HepG2 (cell line): ENCODE measurements at regions not wholly inside any gene's neighbourhood (a gene's known extent, or its start where the extent isn't known, plus 50 kb on each side); places are given as distances from the start of the nearest gene placed in this dataset.

ENCODE experiments used
- ATAC-seq: fragments of 200-7000 bp; cut with Tn5 transposase; 3 replicates; pipeline ENCODE4 v1.9.1; 2020; ENCODE audit warnings: mild to moderate bottlenecking, moderate library complexity
- BruUV-seq: library from RNA; stranded (reverse); fragments of 400-500 nt; replicated peaks from 2 replicates; lab custom pipeline; 2021; lab: Mats Ljungman, UMichigan
- CTCF ChIA-PET: fragments of 300-600 bp; formaldehyde crosslinking; extraction: SDS; loops from one replicate; lab custom pipeline; 2021; ENCODE audit warnings: low total read pairs, inconsistent platforms, low intra/inter-chr PET ratio; lab: Yijun Ruan, JAX
- POLR2A ChIA-PET: fragments of 350-600 bp; sonication (Branson Sonifier 250); formaldehyde crosslinking; loops from one replicate; lab custom pipeline; 2020; ENCODE audit warnings: antibody characterized with exemption, inconsistent platforms; lab: Yijun Ruan, JAX
- DNase-seq: peaks from one replicate; pipeline ENCODE4 v3.0.0-alpha.2; 2015; ENCODE audit warnings: low spot score
- FAIRE-seq: peaks from 3 replicates; lab custom pipeline; 2011; peaks lifted over from hg19 to GRCh38; lab: Jason Lieb, UNC
- H2AFZ ChIP-seq: one replicate; pipeline ENCODE4 v1.6.1; 2011; ENCODE audit warnings: low read length, inconsistent platforms
- H3K27ac ChIP-seq: fragments of 300-600 bp; 3 replicates; pipeline ENCODE4 v1.8.0; 2011; ENCODE audit warnings: mixed run types, mild to moderate bottlenecking, mixed read lengths, low read length, inconsistent platforms; ENCODE audit not compliant: insufficient read depth; ENCODE audit errors: extremely low read length
- H3K27me3 ChIP-seq, 2 experiments: fragments of 200-600 bp in 1 of 2; 2 replicates in 1 of 2; 3 replicates in 1 of 2; pipeline versions ENCODE4 v1.6.0 to v1.8.0; 2011; ENCODE audit warnings: low read length in 2 of 2, mild to moderate bottlenecking in 2 of 2, moderate library complexity in 2 of 2, inconsistent platforms in 1 of 2; ENCODE audit not compliant: insufficient read depth in 2 of 2, control insufficient read depth in 1 of 2
- H3K36me3 ChIP-seq, 2 experiments: fragments of 200-600 bp in 1 of 2; replicated peaks in 1 of 2; 2 replicates in 1 of 2; 3 replicates in 1 of 2; pipeline versions ENCODE4 v1.5.1 to v1.8.0; 2011; ENCODE audit warnings: low read length in 2 of 2, inconsistent platforms in 1 of 2; ENCODE audit not compliant: insufficient read depth in 2 of 2, control insufficient read depth in 1 of 2
- H3K4me1 ChIP-seq: 2 replicates; pipeline ENCODE4 v1.5.1; 2012; ENCODE audit warnings: low read length, inconsistent platforms; ENCODE audit not compliant: insufficient read depth
- H3K4me2 ChIP-seq: 2 replicates; pipeline ENCODE4 v1.6.0; 2011; ENCODE audit warnings: low read depth, low read length, inconsistent platforms
- H3K4me3 ChIP-seq, 3 experiments: fragments of 200-600 bp in 1 of 3; sonication (generic), shearing (Covaris generic) in 1 of 3; replicated peaks in 1 of 3; 2 replicates each; pipeline ENCODE4 v1.5.1; 2011 to 2016; ENCODE audit warnings: low read length in 3 of 3, inconsistent platforms in 2 of 3, low read depth in 2 of 3, mild to moderate bottlenecking in 2 of 3, control low read depth in 1 of 3, mixed read lengths in 1 of 3; ENCODE audit not compliant: insufficient read depth in 1 of 3
- H3K79me2 ChIP-seq: one replicate; pipeline ENCODE4 v1.6.1; 2011; ENCODE audit warnings: low read length, inconsistent platforms; ENCODE audit not compliant: insufficient read depth
- H3K9ac ChIP-seq: 2 replicates; pipeline ENCODE4 v1.6.0; 2011; ENCODE audit warnings: mild to moderate bottlenecking, low read depth, low read length, inconsistent platforms; ENCODE audit not compliant: insufficient read depth
- H3K9me3 ChIP-seq: 2 replicates; pipeline ENCODE4 v1.5.1; 2012; ENCODE audit warnings: mild to moderate bottlenecking, low read length
- H4K20me1 ChIP-seq: 2 replicates; pipeline ENCODE4 v1.6.0; 2011; ENCODE audit warnings: inconsistent platforms, mild to moderate bottlenecking, low read length, moderate library complexity; ENCODE audit not compliant: insufficient read depth
- DNMT1 ChIP-seq: sonication (generic); formaldehyde crosslinking; IDR thresholded peaks from 2 replicates; pipeline ENCODE4 v1.5.1; 2020; ENCODE audit warnings: mild to moderate bottlenecking, missing genetic modification reagents
- GPN1 ChIP-seq: sonication (generic); formaldehyde crosslinking; IDR thresholded peaks from 2 replicates; pipeline ENCODE4 v1.5.1; 2020; ENCODE audit warnings: missing genetic modification reagents, borderline replicate concordance
- GTF2F1 ChIP-seq: fragments of 150-350 bp; IDR thresholded peaks from 2 replicates; pipeline ENCODE4 v1.6.1; 2014; ENCODE audit warnings: low read length
- HMG20B ChIP-seq: conservative IDR thresholded peaks from 2 replicates; pipeline ENCODE4 v1.6.1; 2016; ENCODE audit warnings: missing genetic modification reagents, missing compliant biosample characterization
- MXD3 ChIP-seq: IDR thresholded peaks from 2 replicates; pipeline ENCODE4 v1.6.1; 2016; ENCODE audit warnings: mild to moderate bottlenecking, missing biosample characterization, missing genetic modification reagents
- MXI1 ChIP-seq: IDR thresholded peaks from 3 replicates; pipeline ENCODE4 v1.6.1; 2012; ENCODE audit warnings: low read depth, low read length, inconsistent platforms, borderline replicate concordance
- THAP9 ChIP-seq: sonication (generic); formaldehyde crosslinking; IDR thresholded peaks from 2 replicates; pipeline ENCODE4; 2020; ENCODE audit warnings: missing genetic modification reagents, mild to moderate bottlenecking, borderline replicate concordance
- ZFP62 ChIP-seq: sonication (generic); formaldehyde crosslinking; IDR thresholded peaks from 2 replicates; pipeline ENCODE4 v1.4.0; 2020; ENCODE audit warnings: missing genetic modification reagents
- ZFX ChIP-seq: sonication (generic); formaldehyde crosslinking; IDR thresholded peaks from 2 replicates; pipeline ENCODE4 v1.4.0; 2020; ENCODE audit warnings: mild to moderate bottlenecking, low read depth, missing genetic modification reagents, moderate library complexity
- ZNF704 ChIP-seq: sonication (generic); formaldehyde crosslinking; IDR thresholded peaks from 2 replicates; pipeline ENCODE4 v1.8.1; 2023; ENCODE audit warnings: mild to moderate bottlenecking, inconsistent platforms, moderate library complexity, missing genetic modification reagents, borderline replicate concordance
- ZNF746 ChIP-seq: sonication (generic); formaldehyde crosslinking; IDR thresholded peaks from 2 replicates; pipeline ENCODE4 v1.8.0; 2022; ENCODE audit warnings: mild to moderate bottlenecking, missing genetic modification reagents
- WGBS: methylation state at CpG from one replicate; pipeline ENCODE4 v1.1.6; 2017; ENCODE audit warnings: low lambda C conversion rate; 5-methylcytosine and 5-hydroxymethylcytosine counted together
- in situ Hi-C: cut with HindIII; loops from 2 replicates; pipeline ENCODE4 v1.10.0; 2017; ENCODE audit warnings: low pct_unique_long_range_greater_than_20kb; ENCODE audit not compliant: extremely low pct_ligation_motif_present
- intact Hi-C: fragments of 100-400 bp; cut with micrococcal nuclease; formaldehyde crosslinking; loops from one replicate; pipeline ENCODE4 v1.10.0; 2022; ENCODE audit not compliant: unreplicated experiment

GRCh38 chr9:73527521-73527920 lies 375.9 kb downstream of the ANXA1 start:
- ChIA-PET POLR2A (no interaction called here), CTCF (no interaction called here)
- no peak for ATAC-seq
- H4K20me1 ChIP-seq, result no peaks in the 10 kb centered on the region
- no peak for DNase-seq
- no peak for FAIRE-seq
- H3K9me3 ChIP-seq, result no peaks in the 10 kb centered on the region
- H3K4me3 ChIP-seq, result no peak overlapping the region
- H3K9ac ChIP-seq, result no peak overlapping the region
- in situ Hi-C loops (no loop called here), intact Hi-C loops (no loop called here)
- no peak overlapping the region for H2AFZ ChIP-seq
- no TSS peak for BruUV-seq
- 0% methylated on average over 1 of the region's 1 CpG for WGBS
- H3K4me2 ChIP-seq, result no peak overlapping the region
- no peak overlapping the region for H3K27ac ChIP-seq
- H3K36me3 ChIP-seq, result no peaks in the 10 kb centered on the region
- H3K27me3 ChIP-seq, result no peaks in the 10 kb centered on the region
- no peaks in the 10 kb centered on the region for H3K4me1 ChIP-seq
- no peaks in the 10 kb centered on the region for H3K79me2 ChIP-seq
- no peak for TF ChIP-seq MXI1
- TF ChIP-seq ZFX (CRISPR knock-in tag), result no peak
- TF ChIP-seq HMG20B (CRISPR knock-in tag), result no peak
- TF ChIP-seq THAP9 (CRISPR knock-in tag), result no peak
- no peak for TF ChIP-seq GPN1 (CRISPR knock-in tag)
- TF ChIP-seq MXD3 (CRISPR knock-in tag), result no peak
- TF ChIP-seq ZNF746, result no peak
- no peak for TF ChIP-seq ZNF704 (CRISPR knock-in tag)
- TF ChIP-seq ZFP62, result no peak
- no peak for TF ChIP-seq GTF2F1
- TF ChIP-seq DNMT1 (CRISPR knock-in tag), result no peak
